A204.1 (cell line): ENCODE measurements at regions not wholly inside any gene's neighbourhood (a gene's known extent, or its start where the extent isn't known, plus 50 kb on each side); places are given as distances from the start of the nearest gene placed in this dataset.

Source experiments
- FAIRE-seq: peaks from 2 replicates; lab custom pipeline; 2012; peaks lifted over from hg19 to GRCh38; lab: Jason Lieb, UNC

DNA sequence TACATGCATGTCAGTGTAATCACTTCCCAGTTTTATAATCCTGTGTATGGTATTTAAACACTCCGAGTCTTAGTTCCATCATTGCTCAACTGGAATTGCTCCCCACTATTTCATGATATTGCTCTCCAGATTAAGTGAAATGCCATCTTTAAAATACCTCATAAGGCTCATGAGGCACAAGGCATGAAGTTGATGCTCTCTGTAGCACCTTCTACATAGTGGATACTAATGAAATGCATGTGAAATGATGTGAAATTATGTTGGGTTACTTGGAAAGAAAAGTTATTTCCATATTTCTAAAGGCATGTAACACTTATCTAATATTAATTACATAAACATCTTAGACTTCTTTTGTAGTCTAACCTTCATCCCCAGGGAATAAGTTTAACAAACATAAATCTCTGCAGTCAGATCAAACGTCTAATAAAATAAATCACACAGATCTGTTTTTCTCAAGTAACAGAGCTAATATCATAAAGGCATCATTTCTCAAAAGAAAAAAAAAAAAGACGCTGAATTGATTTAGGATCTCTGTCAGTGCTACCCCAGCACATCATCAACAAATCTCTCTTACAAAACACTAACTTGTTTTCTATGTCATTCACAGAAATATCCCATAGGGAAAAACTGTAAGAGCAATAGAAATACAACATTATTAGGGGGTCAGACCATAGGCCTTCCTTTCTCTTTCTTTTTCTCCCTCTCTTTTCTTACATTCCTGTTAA, 736.0 kb upstream of the LRRC4C start:
- no peak for FAIRE-seq

DNA sequence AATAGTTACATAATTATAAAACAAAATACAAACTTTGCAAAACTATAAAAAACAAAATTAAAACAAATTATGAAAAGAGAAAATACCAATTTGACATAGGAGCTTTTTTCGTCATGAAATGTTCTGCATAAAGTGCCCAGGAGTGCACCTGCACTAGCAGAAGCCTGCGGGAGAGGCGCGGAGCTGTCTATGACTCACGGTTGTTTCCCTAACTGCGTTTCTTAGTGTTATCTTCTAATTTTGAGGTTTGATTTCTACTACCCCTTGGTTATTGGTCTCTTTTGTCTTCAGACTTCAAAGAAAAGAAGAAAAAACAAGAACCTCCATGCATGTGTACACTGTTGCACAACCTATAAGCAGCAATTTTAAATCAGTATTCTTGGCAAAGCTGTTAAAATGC, 740.9 kb upstream of the LRRC4C start:
- no peak for FAIRE-seq

DNA sequence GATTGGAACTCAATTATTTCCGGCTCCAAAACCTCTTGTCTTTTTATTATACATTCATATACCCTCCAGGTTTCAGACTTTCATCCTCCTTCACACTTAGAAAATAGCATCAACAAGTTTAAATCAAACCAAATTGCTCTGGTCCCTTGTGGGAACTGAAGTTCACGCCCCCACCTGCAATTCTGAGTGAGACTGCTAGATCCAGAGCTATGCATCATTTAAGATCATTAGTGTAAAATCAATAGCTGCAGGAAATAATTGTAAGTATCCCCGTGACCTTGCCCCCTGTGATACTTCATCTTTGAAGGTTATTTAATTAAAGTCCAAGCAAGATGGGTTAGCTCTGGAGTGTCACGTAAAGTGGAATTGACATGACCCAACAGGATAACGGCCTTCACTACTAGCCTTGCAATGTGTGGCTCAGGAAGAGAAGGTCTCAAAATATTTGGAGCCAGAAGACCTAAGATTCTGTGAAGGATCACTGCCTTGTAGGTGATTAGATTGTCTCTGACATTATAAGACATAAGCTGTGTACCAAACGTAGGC, 742.2 kb upstream of the LRRC4C start:
- FAIRE-seq, result no peak

DNA sequence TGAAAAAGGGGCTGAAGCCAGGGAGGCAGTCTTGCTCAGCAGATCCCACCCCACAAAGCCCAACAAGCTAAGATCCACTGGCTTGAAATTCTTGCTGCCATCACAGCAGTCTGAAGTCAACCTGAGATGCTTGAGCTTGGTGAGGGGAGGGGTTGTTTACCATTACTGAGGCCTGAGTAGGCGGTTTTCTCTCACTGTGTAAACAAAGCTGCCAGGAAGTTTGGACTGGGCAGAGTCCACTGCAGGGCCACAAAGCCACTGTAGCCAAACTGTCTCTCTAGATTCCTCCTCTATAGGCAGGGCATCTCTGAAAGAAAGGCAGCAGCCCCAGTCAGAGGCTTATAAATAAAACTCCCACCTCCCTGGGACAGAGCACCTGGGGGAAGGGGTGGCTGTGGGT, 746.1 kb upstream of the LRRC4C start:
- no peak for FAIRE-seq

DNA sequence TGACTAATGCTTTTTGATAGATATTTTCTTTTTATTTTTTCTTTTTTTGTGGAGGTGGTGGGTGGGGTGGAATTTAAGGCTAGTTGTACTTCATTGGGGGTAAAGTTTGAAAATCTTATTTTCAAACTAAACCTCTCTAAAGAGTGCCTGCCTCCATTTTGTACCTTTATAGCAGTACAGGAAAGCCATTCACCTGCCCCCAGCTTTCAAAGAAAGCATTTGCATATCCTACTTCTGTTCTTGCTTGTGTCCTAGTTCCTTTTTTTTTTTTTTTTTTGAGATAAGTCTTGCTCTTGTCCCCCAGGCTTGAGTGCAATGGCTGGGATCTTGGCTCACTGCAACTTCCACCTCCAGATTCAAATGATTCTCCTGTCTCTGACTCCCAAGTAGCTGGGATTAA, 766.2 kb upstream of the LRRC4C start:
- FAIRE-seq, result no peak

DNA sequence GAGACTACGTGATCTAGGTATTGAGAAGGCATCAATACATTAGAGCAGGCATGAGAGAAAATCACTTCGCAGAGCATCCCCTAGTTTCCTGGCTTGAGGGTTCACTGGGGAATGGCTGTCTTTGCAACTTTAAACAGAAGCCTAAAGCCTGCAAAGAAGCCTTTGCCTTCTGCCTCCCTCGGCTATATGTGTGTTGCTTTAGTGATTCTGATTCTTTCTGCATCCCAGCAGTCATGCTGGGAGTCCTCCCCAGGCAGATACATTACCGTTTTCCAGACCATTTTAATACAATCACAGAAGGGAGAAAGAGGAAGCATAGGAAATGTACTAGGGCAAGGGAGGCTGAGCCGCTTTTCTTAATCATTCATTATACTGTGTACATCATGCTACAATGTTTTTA, 773.2 kb upstream of the LRRC4C start:
- FAIRE-seq, result no peak

DNA sequence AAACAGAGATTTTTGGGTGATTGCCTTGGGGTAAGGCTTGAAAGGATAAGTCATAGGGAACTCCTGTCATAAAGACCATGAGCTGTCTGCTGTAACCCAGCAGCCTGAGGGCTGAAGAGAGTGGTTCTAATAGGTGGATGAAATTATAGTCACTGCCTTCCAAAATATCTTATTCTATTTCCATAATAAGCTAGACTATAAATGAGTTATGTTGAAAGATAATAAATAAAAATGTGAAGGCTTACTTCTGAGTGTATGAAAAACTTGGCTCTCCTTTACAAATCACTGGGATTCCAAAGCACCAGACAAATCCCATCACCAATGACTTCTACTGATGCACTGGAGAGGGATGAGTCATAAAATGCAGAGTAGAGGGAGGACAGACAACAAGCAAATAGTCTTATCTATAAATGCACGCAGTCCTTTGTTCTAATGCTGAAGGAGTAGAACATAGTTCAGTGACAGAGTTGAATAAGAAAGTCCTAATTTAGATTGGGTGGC, 775.0 kb upstream of the LRRC4C start:
- no peak for FAIRE-seq

DNA sequence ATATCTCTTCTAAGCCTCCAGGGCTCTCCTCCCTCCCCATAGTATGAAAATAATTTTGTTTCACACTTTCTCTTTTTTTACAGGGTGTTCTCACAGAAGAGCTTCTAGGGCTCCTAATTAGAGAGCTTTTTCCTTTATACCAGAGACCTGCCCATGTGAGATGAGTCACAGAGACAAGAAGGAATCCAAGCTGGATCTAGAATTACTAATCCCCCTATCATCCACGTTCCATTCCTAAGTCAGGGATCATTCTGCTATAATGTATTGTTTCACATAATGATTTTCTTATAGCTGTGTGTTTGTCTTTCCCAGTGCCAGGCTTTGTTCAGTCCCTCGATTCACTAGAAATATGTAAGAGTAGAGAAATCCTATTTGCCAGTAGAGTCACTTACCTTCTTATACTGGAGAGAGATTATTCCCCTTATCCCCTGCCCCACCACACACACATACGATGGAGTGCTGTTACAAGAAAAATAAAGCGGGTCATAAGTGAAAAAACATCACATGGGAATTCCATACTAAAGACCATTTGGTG, 778.3 kb upstream of the LRRC4C start:
- no peak for FAIRE-seq

DNA sequence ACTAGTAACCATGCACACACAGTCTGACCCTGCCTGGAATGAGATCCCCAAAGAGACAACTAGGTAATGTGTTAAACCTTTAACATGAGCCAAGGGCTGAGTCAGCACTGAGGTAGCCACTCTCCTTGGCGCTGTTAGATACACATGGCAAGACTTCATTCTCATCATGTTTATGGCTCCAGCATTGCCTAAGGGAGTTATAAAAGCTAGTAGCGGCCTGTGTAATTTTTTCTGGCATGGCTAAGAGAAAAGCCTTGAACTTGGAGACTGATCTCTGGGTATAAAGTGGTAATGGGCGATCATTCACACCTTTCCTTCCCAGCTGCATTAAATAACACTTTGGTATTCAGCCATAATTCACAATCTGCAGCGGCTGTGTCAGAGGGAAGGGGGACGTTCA, 779.7 kb upstream of the LRRC4C start:
- no peak for FAIRE-seq

DNA sequence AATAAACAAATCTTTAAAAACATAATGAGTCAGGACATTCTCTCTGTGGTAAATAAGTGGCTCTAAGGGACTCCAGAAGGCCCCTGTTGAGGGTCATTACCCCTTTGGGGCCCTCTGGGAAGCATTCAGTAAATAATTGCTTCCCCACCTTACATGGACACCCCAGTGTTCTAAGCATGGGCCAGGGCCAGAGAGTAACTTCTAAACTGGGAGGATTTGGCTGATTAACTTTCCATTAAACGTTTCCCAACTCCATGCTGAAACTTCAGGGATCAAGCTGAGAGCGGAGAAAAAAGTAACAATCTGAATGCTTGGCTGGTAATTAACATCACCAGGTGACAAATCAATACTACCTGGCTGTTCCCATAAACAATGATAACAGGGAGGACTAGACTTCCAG, 783.9 kb upstream of the LRRC4C start:
- no peak for FAIRE-seq

DNA sequence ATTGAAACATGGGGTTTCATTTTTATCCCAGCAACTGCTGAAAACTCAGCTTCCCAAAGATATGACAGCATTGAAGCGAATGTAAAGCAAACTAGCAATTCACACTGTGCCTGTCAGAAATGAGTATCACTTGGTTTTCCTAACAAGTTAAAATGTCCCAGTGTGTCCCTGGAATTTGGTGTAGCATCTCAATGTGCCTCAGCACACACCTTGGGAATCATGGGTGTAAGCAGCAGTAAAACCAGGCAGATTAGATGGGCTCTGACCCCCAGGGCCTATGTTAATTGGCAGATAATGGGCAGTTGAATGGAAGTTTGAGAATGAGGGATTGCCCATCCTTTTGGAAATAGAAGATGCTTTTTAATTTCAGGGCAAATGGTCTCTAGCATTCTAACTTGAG, 784.9 kb upstream of the LRRC4C start:
- FAIRE-seq, result no peak

DNA sequence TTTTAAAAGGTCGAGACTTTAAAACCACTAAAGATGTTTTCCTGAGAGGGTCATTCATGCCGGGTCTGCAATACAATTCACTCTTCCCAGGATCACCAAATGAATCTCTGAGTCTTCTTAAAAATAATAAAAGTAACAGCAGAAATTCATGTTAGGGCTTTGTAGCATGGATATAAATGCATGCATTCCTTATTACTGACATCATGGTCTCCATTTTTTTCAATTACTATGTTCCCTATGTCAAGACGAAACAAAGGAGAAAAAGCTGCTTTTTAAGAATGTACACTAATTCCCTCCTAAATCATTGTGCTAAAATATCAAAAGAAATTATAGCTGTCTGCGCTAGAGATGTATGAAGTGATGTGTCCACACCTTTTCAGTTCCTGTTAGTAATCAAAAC, 789.9 kb upstream of the LRRC4C start:
- no peak for FAIRE-seq

DNA sequence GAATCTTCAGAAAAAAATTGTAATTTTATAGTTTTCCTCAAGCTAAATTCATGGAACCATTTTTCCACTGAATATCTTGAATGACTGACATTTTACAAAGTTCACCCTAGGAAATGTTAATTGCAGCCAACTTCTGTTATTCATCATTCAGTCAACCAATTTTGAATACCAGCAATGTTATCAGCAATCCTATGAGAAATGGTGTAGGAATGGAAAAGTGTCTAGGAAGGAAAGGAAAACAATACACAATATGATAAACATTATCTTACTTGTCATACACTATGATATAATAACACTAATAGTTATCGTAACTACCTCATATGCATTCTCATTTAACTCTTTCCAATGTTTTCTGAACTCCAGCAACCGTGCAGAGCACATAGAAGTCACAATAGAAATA, 790.5 kb upstream of the LRRC4C start:
- FAIRE-seq, result no peak

DNA sequence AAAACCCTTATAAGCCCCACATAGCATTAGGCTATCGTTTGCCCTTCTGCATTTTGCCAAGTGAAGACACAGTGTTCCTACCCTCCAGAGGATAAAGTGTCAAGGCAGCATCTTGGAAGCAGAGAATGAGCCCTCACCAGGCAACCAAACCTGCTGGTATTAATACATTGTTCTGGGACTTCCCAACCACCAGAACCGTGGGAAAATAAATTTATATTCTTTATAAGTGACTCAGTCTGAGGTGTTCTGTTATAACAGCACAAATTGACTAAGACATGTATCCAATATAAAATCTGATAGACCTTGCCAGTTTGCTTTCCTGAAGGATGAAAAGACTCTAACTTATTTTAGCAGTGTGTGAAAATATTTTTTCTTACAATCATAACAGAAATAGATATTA, 792.5 kb upstream of the LRRC4C start:
- no peak for FAIRE-seq

DNA sequence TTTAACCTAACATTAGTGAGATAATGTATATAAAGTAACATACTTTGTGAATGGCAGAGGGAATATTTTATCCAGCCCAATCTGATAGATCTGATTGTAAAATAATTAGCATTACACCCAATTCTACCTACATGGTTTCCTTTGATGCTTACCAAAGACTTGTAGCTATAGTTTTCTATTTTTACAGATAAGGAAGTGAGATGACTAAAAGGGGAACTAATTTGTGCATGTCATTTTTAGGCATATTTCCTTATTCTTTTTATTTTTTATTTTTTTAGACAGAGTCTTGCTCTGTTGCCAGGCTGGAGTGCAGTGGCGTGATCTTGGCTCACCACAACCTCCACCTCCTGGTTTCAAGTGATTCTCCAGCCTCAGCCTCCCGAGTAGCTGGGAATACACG, 793.7 kb upstream of the LRRC4C start:
- FAIRE-seq, result no peak

DNA sequence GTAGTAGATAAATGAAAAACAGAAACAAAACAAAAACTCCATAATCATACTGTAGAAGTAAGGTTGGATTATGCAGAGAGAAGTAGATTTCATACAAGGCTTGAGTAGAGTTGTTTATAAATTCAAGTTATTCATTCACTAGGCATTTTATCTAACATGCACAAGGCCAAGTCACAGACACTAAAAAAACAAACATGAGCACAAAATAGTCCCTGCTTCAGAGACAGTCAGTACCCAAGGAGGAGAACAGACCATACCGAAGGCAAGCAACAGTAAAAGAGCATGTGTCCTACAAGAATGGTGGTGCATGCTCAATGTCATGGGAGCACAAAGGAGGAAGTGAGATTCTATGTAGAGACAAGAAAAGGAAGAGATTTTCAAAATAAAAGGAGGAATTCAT, 796.5 kb upstream of the LRRC4C start:
- FAIRE-seq, result no peak

DNA sequence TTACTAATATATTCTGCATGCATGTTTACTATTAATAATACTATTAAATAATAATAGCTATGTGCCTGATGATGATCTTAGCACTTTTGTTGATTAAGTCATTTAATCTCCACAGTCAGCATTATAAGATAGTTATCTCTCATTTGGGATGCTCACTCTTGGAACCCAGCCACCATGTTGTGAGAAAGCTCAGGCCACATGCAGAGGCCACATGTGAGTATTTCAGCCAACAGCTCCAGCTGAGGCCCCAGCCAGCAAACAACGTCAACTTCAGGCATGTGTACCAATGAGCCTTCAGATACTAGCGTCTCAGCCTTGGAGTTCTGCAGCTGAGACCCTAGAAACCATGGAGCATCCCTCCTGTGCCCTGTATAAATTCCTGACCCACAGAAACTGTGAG, 798.1 kb upstream of the LRRC4C start:
- no peak for FAIRE-seq

DNA sequence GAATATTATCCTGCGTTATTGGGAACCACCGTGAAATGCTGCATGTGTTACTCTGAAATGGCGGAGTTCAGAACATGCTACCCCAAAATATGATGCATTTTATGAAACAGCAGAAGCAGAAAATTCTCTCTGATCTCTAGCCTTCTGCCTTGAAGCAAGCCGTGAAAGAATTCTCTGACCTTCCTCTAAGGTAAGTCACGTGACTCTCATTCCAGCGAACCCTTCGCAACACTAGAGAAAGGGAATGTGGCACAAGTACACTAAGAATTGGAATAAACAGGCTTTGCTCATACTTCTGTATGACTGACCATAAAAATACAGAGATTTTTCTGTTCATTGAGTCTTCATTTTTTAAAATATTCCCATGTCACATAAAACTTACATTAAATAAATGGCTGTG, 805.6 kb upstream of the LRRC4C start:
- FAIRE-seq, result no peak

DNA sequence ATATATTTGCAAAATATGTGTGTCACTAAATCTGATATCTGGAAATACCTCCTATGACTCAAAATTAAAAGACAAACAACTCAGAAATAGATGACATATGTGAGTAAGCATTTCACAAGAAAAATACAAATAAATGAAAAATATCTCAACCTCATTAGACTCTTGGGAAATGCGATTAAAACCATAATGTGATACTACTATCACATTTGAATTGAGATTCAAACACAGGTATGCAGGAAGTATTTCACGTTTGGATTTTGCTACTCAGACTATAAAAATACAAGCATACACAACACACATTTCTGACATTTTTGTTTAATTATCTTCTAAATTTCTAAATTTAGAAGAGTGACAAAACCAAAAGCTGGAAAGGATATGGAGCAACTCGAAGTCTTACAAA, 811.9 kb upstream of the LRRC4C start:
- FAIRE-seq, result no peak

DNA sequence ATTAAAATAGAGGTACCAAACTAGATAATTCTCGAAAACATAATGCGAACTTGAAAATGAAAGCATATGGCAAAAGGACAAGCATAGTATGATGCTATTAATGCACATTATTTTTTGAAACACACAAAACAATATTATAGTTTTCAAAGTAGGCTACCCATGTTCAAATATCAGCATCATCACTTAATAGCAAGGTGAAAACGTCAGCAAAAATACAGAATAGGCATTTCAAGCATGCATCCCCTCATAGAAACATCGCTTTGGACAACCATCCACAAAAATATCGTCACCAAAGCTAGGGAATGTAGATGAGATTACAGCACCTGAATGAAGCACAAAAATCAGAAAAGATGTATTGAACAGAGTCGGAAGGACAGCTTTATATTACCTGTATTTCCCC, 814.5 kb upstream of the LRRC4C start:
- FAIRE-seq, result no peak

DNA sequence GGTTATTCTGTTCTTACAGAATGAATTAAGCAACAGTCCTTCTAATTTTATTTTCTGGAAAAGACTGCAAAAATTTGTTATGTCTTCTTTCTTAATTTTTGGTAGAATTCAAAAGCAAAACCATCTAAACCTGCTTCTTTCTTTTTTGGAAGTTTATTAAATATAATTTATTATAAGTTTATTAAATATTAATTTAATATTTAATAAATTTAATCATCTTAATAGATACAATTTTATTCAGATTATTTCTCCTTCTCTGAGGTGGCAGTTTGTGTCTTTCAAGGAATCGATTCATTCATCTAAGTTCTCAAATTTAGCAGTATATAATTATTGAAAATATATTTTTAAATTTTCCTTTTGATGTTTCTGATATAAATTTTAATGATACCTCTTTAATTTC, 837.5 kb upstream of the LRRC4C start:
- FAIRE-seq, result peak; percentile 74

DNA sequence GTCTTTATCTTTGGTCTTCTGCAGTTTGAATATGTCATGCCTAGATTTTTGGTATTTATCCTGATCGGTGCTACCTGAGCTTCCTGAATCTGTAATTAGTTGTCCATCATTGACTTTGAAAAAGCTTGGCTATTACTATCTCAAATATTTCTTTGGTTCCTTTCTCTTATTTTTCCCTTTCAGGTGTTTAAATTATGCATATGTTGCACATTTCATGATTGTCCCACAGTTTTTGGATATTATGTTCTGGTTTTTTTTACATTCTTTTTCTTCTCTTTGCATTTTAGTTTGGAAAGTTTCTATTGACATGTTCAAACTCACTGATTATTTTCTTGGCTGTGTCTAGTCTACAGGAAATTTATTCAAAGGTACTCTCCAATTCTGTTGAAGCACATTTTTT, 840.3 kb upstream of the LRRC4C start:
- no peak for FAIRE-seq

DNA sequence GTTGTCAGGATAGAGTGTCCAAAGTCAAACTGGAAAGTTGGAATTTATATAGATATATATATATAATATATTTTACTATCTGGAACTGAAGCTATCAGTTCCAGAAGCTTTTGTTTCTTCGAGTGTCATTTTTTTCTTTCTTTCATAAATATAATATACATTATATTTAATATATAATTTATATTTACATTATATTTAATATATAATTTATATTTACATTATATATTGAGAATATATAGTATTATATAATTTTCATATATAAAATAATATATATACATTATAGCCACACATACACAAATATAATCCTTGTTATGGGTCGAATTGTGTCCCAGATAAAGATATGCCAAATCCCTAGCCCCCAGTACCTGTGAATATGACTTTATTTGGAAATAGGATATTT, 842.3 kb upstream of the LRRC4C start:
- FAIRE-seq, result no peak

DNA sequence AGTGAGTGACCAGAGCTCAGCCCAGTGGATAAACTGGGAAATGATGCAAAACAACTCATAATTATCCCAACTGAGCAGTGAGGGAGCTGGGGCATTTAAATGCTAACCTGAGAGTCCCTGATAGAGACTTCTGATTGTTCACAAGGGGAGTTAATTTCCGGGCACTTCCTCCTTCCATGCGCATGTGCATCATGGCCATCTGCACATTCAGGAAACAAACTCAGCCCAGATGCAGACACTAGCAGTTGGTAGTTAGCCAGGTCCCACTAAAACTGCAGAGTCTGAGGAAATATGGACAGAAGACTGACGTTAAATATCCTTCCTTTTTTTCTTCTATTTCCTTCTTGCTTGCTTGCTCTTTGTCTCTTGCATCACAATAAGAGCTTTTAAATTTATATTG, 852.1 kb upstream of the LRRC4C start:
- FAIRE-seq, result no peak
